ENCODE measurements at regions not wholly inside any gene's neighbourhood (a gene's known extent, or its start where the extent isn't known, plus 50 kb on each side); places are given as distances from the start of the nearest gene placed in this dataset.

DNA sequence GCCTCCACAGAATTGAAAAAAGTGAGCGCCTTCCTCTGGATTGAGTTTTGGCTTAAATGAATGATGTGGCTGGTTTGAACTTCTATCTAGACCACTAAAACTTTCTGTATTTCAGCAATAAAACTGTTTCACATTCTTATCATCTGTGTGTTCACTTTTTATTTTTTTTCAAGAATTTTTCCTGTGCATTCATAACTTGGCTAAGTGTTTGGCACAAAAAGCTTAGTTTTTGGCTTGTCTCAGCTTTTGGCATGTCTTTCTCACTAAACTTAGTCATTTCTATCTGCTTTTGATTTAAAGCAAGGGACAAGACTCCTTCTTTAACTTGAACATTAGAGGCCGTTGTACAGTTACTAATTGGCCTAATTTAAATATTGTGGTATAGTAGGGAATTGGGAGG, 1015.1 kb downstream of the EPHA7 start:
- TF ChIP-seq POLR2A (IDR thresholded peaks at IDR 0.05), result no peak
- TF ChIP-seq, protein P1, sequence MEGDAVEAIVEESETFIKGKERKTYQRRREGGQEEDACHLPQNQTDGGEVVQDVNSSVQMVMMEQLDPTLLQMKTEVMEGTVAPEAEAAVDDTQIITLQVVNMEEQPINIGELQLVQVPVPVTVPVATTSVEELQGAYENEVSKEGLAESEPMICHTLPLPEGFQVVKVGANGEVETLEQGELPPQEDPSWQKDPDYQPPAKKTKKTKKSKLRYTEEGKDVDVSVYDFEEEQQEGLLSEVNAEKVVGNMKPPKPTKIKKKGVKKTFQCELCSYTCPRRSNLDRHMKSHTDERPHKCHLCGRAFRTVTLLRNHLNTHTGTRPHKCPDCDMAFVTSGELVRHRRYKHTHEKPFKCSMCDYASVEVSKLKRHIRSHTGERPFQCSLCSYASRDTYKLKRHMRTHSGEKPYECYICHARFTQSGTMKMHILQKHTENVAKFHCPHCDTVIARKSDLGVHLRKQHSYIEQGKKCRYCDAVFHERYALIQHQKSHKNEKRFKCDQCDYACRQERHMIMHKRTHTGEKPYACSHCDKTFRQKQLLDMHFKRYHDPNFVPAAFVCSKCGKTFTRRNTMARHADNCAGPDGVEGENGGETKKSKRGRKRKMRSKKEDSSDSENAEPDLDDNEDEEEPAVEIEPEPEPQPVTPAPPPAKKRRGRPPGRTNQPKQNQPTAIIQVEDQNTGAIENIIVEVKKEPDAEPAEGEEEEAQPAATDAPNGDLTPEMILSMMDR (IDR thresholded peaks at IDR 0.05), result no peak
